C1 segment of cervical spinal cord (tissue), 14 donors: ENCODE measurements at regions not wholly inside any gene's neighbourhood (a gene's known extent, or its start where the extent isn't known, plus 50 kb on each side); places are given as distances from the start of the nearest gene placed in this dataset.

Experiments used
- DNase-seq, 14 donors: peaks; one replicate each; lab custom pipeline; 2025; lab: John Stamatoyannopoulos, UW

DNA sequence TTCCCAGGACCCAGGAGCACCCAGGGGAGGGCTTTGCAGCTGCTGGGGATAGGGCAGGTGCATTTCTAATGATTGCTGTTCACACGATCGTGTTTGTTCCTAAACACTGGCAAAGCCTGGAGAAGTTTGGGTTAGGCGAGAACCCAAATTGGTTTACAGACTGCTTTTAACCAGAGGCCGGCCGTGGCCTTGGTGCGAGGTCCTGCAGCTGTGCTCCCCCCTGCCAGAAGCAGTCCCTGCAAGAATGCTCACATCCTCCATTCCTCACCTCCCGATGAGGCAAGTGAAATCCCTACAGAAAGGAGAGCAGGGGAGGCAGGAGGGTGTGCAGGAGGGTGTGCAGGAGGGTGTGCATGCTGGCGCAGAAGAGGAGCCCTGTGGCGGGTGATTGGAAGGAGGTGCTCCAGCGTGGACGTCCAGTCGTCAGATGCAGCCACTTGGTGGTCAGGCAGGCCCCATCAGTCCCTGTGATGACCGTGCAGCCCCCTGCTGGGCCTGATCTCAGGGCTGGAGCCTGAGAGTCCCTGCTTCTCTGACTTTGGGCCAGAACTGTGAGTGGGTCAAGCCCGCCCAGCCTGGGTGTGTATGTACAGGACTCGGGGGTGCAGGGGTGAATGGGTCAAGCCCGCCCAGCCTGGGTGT is 55.7 kb upstream of the FRMD1 start:
- DNase-seq, result no peak

DNA sequence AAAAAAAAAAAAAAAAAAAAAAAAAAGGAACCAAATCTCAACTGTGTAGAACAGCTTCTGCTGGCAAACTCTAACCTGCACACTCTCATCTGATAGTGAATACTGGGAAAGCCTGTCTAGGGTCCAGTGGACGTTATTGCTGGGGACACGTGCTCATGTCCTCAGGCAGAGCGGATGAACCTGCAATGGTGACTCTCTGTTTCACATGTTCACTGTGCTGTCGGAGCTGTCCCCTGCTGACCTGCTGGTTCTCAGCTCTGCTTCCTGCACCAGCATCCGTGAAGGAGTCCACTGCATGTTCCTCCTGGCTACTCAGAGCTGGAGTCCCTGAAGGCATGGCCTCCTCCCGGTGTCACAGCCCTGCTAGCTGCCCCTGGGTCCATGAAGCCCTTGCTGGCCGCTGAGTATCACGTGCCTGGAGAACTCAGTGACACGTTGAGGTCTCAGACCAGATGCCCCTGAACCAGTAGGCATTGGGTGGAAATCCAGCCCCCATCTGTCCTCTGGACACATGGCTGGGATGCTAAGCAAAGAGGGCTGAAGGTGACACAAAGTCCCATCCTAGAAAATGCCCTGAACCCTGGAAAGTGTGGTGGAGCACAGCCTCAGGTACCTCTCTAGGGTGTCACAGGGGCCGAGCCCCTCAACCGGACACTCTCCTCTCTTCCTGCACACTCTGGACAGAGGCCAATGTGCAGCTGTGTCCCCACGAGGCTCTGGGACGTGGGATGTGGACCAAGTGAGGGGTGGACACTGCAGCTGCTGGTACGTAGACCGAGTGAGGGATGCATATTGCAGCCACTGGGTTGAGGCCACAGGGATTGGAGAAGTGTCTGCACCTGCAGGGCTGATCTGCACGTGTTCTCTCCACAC is 54.9 kb upstream of the FRMD1 start:
- no peak for DNase-seq

DNA sequence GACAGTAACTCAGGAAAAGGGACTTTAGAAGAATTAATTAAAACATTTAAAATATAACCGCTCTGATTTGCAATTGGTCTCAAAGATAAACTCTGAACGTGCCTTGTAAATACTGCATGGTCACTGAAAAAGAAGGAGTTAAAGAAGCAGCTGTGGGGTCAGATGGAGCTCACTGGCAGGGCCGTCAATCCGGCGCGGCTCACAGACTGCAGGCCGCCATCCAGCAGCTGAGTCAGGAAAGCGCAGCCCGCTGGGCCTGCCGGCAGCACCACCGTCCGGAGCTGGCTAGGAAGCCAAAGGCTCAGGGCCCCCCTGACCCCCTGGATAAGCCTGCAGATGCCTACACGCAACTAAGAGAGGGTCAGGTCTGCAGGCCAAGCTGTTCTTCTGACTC is 54.2 kb upstream of the FRMD1 start:
- DNase-seq, result peak in 8 of 14 donors; percentile 17 to 66 (median 50)

DNA sequence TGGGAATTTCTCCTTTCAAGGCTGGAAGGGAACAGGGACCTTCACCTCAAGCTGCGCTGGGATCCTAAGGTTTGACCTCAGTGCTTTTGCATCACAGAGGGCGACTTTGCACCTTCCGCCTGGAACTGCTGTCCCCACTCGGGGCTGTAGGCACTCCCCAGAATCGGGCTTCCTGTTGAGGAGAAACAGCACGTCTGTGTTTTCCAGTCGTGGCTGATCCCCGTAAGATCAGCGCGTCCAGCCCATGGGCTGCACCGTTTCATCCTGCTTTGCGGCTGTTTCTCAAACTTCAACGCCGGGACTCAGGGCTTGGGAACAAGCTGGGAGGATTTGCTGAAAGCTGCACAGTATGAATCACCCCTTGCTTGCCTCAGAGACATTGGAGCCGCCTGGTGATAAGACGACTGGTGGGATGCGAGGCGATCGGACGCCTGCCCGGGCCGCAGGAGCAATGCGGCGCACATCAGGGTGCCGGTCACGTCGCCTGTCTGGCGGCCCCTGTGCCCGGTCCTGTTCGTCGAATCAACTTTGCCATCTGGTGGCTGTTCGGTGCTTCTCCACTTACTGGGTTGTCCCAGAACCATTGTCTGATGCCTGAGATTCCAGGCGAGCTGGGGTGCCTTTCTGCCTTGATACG is 53.6 kb upstream of the FRMD1 start:
- peak in 13 of 14 donors; percentile 16 to 68 (median 57) for DNase-seq

DNA sequence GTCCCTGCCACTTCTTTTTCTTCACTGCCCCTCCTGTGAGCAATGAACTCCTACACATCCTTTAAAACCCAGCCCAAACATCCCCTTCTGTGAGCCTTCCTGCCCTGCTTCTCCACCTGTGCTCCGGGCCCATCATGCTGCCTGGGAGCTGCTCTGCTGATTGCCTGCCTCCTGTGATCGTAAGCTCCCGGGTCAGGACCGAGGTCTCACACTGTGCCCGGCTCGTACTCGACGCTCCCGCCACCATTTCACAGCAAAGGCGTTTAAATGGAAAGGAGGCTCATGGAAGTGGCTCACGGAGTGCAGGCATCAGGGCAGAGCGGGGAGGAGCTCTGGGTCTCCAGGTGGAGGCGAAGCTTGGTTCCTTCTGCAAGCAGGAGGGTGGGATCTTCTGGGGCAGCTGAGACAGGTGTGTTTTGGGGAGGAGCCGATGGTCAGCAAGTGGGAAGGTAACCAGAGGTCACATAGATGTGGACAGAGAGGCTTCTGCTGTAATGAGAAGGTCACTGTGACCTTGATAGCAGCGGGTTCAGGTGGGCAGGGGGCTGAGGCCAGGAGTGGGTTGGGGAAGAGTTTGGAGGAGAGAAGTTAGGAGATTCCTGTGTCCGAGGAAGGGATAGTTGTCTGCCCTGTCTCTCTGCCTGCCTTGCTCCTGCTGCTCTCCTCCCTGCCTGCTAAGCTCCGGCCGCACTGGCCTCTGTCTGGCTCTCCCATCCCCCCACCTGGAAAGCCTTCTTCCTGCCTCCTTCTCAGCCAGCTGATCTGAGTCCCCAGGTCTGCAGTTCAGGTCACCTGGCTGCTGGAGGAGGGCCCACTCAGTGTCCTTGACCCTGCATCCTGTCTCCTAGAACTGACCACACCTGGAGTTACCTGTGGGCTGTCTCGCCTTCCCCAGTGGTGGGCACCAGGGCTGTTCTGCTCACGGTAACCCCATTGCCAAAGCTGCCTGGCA is 52.7 kb upstream of the FRMD1 start:
- DNase-seq, result no peak

DNA sequence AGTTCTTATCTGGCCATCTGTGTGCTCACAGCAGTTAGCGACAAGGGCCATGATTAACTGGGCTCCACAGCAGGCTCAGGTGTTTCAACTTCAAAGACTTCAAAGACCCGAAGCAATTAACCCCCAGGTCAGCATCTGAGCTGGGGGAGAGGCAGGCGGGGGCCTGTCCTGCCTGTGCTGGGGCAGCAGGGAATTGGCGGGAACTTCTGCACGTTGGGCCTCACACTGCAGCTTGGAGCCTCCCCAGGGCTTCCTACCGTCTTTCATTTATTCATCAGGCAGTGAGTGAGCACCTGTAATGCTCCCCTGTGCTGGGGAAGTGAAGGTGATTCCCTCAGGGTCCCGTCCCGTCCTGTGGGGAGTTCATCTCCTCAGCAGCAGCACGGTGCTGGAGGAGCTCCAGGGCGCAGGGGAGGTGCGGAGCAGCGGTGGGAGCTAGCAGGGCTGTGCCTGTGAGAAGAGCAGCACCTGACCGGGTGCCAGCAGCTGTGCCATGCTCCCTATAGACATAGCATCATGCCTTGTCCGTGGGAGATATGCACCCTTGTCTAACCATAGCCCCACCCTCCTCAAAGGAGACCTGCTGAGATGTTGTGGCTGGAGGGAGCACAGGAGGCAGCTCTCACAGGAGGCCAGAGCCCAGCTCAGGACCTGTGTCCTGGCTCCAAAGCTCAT is 51.8 kb upstream of the FRMD1 start:
- no peak for DNase-seq

DNA sequence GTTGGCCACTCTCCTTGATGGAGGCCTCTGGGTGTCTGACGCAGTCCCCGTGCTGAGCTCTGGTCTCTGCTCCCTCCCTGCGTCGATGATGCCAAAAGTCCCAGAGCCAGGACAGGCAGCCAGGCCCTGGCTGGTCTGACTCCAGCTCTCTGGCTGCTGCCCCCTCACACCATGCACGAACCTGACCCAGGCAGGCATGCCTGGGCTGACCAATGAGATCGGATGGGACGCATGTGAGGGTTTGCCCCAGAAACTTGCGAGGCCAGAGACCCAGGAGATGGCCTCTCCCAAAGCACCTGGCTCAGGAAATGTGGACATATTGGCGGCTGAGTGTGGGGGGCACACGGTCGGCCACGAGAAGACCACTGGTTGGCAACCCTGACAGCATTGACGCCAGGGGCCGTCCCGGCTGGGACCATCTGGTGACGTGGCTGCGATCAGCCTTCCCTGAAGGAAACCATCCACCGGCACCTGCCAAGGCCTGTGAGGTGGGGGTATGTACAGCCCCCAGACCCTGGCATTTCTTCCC is 51.2 kb upstream of the FRMD1 start:
- no peak for DNase-seq

DNA sequence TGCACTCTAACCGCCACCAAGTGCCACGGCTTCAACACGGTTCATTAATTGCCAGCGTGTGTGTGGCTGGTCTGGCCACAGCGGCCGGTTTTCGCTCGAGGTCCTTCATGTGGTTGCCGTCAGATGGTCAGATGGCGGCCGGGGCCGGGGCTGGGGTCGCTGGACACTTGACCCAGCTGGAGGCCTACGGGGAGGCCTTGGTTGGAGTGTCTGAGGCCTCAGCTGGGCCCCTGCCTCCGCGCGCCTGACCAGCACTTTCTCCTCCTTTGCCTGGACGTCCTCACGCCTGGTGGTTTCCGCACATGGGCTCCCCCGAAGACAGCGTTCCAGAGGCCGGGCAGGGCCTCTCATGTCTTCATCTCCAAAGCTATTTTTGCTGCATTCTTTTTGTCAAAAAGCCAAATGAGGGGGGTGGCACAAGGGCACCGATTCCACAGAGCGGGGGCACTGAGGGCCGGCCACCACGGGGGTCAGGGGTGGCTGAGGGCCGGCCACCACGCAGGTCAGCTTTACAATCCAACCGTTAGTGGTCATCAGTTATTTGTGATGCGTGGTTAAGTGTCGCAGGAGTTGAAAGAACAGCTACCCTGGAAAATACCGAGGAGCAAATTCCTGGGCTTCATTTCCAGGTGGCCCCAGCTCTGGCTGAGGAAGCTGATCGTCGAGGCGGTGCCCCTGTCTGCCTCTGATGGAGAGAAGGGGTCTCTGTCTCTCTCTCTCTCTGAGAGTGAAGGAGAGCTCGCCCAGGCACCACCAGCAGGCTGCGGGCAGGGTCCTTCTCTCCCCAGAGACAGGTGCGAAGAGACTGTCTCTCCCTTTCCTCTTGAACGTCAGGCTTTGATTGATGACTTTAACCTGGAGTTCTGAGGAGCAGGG is 50.5 kb upstream of the FRMD1 start:
- DNase-seq, result no peak

DNA sequence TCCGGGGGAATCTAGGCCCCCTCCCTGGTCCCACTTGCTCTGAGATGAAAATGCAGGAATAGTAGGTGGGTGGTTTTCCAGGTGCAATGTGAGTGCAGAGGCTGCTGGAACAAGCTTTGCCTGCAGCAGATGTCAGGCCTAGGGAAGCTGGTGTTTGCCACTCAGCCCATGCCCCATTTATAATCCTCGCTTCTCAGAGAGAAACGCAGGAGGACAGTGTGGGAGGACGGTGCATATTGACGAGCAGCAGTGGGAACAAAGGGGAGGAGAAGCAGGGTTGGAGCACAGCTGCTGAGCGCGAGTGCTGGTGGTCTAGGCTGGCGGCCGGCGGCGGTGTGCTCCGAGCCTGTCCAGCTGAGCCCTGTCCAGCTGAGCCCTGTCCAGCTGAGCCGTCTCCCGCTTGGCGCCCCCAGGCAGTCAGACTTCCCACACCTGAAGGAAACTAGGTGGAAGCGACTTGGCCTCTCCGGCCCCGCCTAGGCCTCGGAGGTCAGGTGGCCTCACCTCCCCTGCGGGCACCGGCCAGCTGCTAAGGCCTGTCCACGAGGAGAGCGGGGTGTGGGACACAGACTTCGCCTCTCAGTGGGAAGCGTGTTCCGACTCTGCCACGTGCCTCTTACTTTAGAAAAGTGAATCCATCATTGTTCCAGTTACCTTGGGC is 49.7 kb upstream of the FRMD1 start:
- DNase-seq, result no peak
